ENCODE measurements at regions not wholly inside any gene's neighbourhood (a gene's known extent, or its start where the extent isn't known, plus 50 kb on each side); places are given as distances from the start of the nearest gene placed in this dataset.
"Not testable (repeated sequence)": the region's sequence is repeated elsewhere in the genome, so short reads cannot be mapped to it uniquely, and the experiment has no call there.

DNA sequence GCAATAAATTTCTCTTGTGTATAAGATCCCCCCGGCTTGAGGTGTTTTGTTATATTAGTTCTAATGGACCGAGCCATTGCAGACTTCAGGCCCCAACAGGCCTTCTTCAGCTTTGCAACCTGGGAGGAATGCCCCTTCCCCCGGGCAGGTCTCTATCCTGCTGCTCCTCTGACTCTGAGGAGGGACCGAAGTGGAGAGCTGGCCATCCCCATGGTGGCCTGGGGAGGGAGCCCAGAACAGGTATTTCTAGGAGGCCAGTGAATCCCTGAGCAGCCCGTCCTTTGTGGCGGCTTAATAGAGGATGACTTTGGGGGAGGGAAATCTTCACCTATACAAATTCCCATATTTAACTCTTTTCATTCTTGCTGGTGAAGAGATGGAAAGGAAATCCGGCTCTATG is 715.8 kb upstream of the SOX11 start:
- H3K9me3 Mint-ChIP-seq (ENCODE audit: unreplicated experiment): peaks cover 7% of the 10 kb centered on the region
- DNase-seq: no peak

GRCh38 chr2:4979111-4979510 is 713.1 kb upstream of the SOX11 start:
- Mint-ChIP-seq H3K27ac (ENCODE audit: unreplicated experiment) (no peak overlapping the region), H3K9me3 (ENCODE audit: unreplicated experiment) (peaks cover 7% of the 10 kb centered on the region), H3K27me3 (ENCODE audit: unreplicated experiment) (no peaks in the 10 kb centered on the region), H3K4me3 (ENCODE audit: unreplicated experiment) (no peak overlapping the region), H3K4me1 (ENCODE audit: low read depth, unreplicated experiment) (peaks cover 2% of the 10 kb centered on the region), H3K36me3 (ENCODE audit: unreplicated experiment) (no peaks in the 10 kb centered on the region)
- DNase-seq: no peak
- TF ChIP-seq, protein P1, sequence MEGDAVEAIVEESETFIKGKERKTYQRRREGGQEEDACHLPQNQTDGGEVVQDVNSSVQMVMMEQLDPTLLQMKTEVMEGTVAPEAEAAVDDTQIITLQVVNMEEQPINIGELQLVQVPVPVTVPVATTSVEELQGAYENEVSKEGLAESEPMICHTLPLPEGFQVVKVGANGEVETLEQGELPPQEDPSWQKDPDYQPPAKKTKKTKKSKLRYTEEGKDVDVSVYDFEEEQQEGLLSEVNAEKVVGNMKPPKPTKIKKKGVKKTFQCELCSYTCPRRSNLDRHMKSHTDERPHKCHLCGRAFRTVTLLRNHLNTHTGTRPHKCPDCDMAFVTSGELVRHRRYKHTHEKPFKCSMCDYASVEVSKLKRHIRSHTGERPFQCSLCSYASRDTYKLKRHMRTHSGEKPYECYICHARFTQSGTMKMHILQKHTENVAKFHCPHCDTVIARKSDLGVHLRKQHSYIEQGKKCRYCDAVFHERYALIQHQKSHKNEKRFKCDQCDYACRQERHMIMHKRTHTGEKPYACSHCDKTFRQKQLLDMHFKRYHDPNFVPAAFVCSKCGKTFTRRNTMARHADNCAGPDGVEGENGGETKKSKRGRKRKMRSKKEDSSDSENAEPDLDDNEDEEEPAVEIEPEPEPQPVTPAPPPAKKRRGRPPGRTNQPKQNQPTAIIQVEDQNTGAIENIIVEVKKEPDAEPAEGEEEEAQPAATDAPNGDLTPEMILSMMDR (IDR thresholded peaks at IDR 0.05; ENCODE audit: partially characterized antibody, unreplicated experiment): no peak

More for the DNA sequence above, 715.8 kb upstream of the SOX11 start:
- Mint-ChIP-seq H3K27me3 (ENCODE audit: unreplicated experiment) (no peaks in the 10 kb centered on the region), H3K36me3 (ENCODE audit: unreplicated experiment) (no peaks in the 10 kb centered on the region), H3K27ac (ENCODE audit: unreplicated experiment) (no peak overlapping the region), H3K4me3 (ENCODE audit: unreplicated experiment) (no peak overlapping the region), H3K4me1 (ENCODE audit: low read depth, unreplicated experiment) (peaks cover 2% of the 10 kb centered on the region)
- TF ChIP-seq, protein P1 (IDR thresholded peaks at IDR 0.05; ENCODE audit: partially characterized antibody, unreplicated experiment): no peak

DNA sequence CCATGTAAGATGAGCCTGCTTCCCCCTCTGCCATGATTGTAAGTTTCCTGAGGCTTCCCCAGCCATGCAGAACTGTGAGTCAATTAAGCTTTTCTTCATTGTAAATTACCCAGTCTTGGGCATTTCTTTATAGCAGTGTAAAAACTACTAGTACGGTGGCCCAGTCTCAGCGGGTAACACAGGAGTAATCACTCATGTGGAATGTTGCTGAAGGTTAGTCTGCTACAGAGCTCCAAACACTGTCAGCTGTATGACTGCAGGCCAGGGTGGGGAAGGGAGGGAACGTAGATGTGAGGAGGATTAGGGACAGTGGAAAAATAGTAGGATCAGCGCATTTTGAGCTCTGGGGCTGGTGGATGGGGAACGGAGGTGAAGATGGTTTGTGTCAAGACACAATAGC is 711.2 kb upstream of the SOX11 start:
- no peaks in the 10 kb centered on the region for H3K27me3 Mint-ChIP-seq (ENCODE audit: unreplicated experiment)
- H3K4me1 Mint-ChIP-seq (ENCODE audit: low read depth, unreplicated experiment): peaks cover 2% of the 10 kb centered on the region
- DNase-seq: no peak
- TF ChIP-seq, protein P1 (IDR thresholded peaks at IDR 0.05; ENCODE audit: partially characterized antibody, unreplicated experiment): no peak
- H3K27ac Mint-ChIP-seq (ENCODE audit: unreplicated experiment): no peak overlapping the region
- no peaks in the 10 kb centered on the region for H3K36me3 Mint-ChIP-seq (ENCODE audit: unreplicated experiment)
- H3K9me3 Mint-ChIP-seq (ENCODE audit: unreplicated experiment): peaks cover 10% of the 10 kb centered on the region
- H3K4me3 Mint-ChIP-seq (ENCODE audit: unreplicated experiment): no peak overlapping the region

- DNase-seq: no peak
- TF ChIP-seq, protein P1 (IDR thresholded peaks at IDR 0.05; ENCODE audit: partially characterized antibody, unreplicated experiment): no peak
- H3K9me3 Mint-ChIP-seq (ENCODE audit: unreplicated experiment): peaks cover 8% of the 10 kb centered on the region
- H3K4me1 Mint-ChIP-seq (ENCODE audit: low read depth, unreplicated experiment): peaks cover 2% of the 10 kb centered on the region
- H3K27me3 Mint-ChIP-seq (ENCODE audit: unreplicated experiment): no peaks in the 10 kb centered on the region
- no peak overlapping the region for H3K4me3 Mint-ChIP-seq (ENCODE audit: unreplicated experiment)
- H3K36me3 Mint-ChIP-seq (ENCODE audit: unreplicated experiment): no peaks in the 10 kb centered on the region
- no peak overlapping the region for H3K27ac Mint-ChIP-seq (ENCODE audit: unreplicated experiment)
Observed at GRCh38 chr2:4981802-4982409, 710.3 kb upstream of the SOX11 start.

- H3K9me3 Mint-ChIP-seq (ENCODE audit: unreplicated experiment); H3K27ac Mint-ChIP-seq (ENCODE audit: unreplicated experiment); H3K4me3 Mint-ChIP-seq (ENCODE audit: unreplicated experiment): not testable (repeated sequence)
Observed at GRCh38 chr2:4988444-4988843, 703.7 kb upstream of the SOX11 start.

More at GRCh38 chr2:4988444-4988843, 703.7 kb upstream of the SOX11 start:
- not testable (repeated sequence) for H3K36me3 Mint-ChIP-seq (ENCODE audit: unreplicated experiment); H3K27me3 Mint-ChIP-seq (ENCODE audit: unreplicated experiment); DNase-seq
- peaks cover 11% of the 10 kb centered on the region for H3K4me1 Mint-ChIP-seq (ENCODE audit: low read depth, unreplicated experiment)
